HL-60/S4 treated with phorbol 12-myristate 13-acetate at 8.2 ng/mL for 4 days and 3 days (cell line): ENCODE measurements at regions not wholly inside any gene's neighbourhood (a gene's known extent, or its start where the extent isn't known, plus 50 kb on each side); places are given as distances from the start of the nearest gene placed in this dataset.

Experiments used
- in situ Hi-C: fragments of 300-500 bp; cut with MboI; formaldehyde crosslinking; loops from 2 replicates; pipeline ENCODE4 v1.15.0; 2022; ENCODE audit warnings: low sequenced_read_pairs

DNA sequence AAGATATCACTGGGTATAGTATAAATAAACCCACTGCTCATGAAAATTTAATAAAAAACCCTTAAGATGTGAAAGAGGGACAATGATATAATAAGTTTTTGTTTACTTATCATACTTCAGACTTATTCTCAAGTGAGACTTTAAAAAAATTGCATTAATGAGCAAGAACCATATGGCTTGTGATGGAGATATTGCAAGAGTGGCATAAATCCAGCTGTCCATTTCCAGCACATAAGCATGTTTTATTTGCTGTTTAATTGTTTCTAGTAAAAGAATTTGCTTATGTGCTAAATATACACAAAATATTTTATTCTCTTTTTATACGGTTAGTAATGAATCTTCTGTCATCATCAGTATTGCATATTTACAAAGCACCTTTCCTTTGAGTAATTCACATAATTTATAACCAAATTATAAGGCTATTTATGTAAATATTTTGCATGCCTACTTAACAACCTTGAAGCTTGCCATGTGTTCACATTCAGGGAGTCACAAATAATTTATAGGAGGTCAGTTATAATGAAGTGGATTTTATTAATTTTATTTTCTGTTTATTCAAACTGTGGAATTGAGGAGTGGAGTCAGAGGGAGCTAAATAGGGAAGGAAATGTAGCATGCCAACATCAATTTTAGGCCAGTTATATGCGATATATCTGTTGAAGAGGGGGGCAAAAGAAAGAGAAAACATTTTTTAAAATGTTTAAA lies 318.5 kb upstream of the CWC22 start:
- in situ Hi-C loops: no loop called here

DNA sequence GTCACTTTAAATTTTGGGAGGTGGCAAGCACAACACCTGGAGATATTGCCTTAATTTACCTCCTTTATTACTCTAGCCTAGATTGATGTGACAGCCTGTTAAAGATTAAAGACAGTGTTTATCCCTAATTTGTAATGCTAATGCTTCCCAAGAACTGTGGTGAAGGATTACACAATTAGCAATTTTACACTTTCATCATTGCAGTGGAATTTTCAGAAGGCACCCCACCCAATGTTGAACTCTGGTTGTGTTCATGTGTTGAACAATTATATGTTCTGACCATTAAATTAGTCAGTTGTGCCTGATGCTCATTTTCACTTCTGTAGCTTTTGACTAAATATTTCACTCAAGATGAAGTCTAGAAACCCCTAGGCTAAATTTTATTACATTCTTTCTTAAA lies 317.1 kb upstream of the CWC22 start:
- in situ Hi-C loops: no loop called here

DNA sequence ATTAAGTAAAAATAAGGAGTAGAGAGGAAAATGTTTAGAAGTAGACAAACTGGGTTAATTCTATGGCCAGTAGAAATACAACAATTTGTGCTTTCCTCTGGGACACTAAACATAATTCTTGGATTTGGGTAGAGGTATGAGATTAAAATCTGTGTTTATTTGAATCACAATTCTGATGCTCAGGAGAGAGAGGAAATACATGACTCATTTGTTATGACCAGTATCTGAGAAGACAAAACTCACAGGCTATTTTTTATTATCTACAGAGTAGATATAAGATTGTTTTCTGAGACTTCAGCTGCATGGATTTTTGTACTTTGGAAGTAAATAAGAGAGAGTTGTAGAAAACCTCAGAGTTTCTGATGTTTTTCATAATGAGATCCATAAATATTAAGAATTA lies 315.7 kb upstream of the CWC22 start:
- in situ Hi-C loops: no loop called here

- in situ Hi-C loops: no loop called here
Measured at GRCh38 chr2:180319586-180320405, 312.7 kb upstream of the CWC22 start.

- in situ Hi-C loops: no loop called here
Measured at GRCh38 chr2:180314086-180314485, 307.0 kb upstream of the CWC22 start.

DNA sequence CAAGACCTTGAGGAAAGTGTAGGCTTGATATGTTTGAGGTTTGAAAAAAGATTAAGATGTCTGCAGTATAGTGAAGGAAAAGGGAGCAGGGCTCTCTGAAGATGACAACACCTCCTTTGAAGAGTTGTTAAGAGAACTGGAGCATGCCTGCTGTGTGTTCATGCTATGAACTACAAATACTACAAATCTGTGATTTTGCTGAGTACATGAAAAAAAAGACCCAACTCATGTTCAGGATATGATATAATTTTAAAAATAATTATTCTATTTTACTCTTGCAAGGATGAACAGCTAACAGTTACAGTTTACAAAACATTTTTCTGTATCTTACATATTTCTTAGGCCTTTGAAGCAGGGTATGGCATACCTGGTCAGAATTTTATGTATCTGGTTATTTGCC lies 305.4 kb upstream of the CWC22 start:
- in situ Hi-C loops: no loop called here

GRCh38 chr2:180307096-180307495 lies 300.0 kb upstream of the CWC22 start:
- in situ Hi-C loops: no loop called here

DNA sequence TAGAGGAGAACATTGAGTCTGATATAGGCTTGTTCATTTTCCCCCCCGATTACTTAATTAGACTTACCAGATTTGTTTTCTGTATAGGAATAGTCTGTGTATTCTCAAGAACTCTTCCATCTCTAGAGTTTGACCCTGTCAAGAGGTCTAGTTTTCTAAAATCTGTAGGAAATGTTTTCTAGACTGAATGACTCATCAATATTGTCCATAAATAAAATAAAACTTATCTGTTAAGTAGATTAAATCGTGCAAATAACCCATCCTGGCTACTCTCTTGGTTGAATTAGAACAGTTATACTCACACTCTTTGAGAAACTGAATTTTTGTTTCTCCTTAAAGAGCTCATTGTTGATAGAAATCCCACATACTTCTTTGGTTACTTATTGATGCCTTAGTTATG lies 299.2 kb upstream of the CWC22 start:
- in situ Hi-C loops: no loop called here

DNA sequence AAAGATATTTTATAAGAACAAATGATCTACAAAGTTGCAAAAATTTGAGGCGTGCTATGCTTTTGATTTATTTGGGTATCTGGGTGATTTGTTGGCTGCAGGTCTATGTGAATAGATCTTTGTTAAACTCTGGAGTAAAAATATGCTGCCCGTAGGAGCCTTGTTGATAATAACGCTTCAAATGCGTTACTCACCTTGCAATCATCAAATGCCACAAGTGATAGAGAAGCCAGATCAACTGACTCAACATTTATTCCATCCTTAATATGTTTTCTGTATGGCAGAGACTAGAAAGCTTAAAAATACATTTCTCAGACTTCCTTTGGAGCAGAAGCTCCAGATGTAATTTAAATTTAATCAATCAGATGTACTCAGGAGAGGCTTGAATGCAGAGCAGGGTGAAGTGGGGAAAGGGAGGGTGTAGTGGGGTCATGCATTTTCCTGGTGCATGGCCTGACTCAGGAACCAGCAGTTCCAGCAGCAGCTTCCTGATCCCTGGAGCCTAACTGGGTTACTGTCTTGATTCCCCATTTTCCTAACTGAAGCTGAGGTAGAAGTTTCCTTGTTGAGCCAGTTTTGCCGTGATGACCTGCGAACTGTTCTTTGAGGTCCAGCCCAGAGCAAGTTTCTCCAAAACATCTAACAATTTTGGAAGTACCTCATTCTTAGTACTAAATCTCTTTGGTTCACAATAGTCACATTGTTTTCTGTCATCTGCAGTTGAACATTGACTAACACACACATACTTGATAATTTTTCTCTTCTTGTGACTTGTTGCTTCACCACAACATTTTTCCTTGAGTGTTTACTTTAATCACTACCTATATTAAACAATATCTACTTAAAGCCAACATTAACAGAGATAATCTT lies 284.7 kb upstream of the CWC22 start:
- in situ Hi-C loops: no loop called here

- in situ Hi-C loops: no loop called here
Measured at GRCh38 chr2:180291060-180291459, 284.0 kb upstream of the CWC22 start.

- in situ Hi-C loops: no loop called here
Measured at GRCh38 chr2:180289627-180290026, 282.5 kb upstream of the CWC22 start.

GRCh38 chr2:180279581-180279980 lies 272.5 kb upstream of the CWC22 start:
- in situ Hi-C loops: no loop called here

DNA sequence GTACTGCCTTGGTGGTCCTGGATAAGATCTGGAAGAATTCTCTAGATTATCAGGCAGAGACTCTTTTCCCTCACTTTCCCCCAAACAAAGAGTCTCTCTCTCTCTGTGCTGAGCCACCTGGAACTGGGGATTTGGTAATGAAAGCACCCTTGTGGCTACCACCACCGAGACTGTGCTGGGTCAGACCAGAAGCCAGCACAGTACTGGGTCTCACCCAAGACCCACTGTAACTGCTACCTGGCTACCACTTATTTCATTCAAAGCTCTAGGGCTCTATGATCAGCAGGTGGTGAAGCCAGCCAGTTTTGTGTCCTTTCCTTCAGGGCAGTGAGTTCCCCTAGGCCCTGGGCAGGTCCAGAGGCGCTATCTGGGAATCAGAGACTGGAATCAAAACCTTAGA lies 269.6 kb upstream of the CWC22 start:
- in situ Hi-C loops: no loop called here

- in situ Hi-C loops: no loop called here
Measured at GRCh38 chr2:180268006-180268405, 260.9 kb upstream of the CWC22 start.

DNA sequence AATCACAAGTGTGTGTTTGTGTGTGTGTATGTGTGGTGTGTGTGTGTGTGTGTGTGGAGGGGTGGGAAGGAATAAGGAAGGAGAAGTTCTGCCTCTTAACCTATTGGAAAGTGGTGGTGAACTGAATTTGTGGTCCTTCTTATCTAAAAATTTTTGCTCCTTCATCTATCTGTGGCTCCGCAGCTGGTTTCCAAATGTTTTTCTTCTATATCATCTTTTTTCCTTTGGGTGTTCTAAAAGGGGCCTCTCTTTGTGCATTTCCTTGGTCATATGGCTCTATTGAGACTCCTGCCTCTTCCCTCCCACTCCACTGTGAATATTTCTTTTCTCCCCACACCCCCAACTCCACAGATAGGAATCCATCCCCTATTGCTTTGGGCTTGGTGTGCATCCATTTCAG lies 254.9 kb upstream of the CWC22 start:
- in situ Hi-C loops: no loop called here

GRCh38 chr2:180258579-180258978 lies 251.5 kb upstream of the CWC22 start:
- in situ Hi-C loops: no loop called here

- in situ Hi-C loops: no loop called here
Measured at GRCh38 chr2:180258041-180258537, 251.0 kb upstream of the CWC22 start.

- in situ Hi-C loops: no loop called here
Measured at GRCh38 chr2:180257247-180257646, 250.2 kb upstream of the CWC22 start.

GRCh38 chr2:180255981-180256380 lies 248.9 kb upstream of the CWC22 start:
- in situ Hi-C loops: no loop called here

DNA sequence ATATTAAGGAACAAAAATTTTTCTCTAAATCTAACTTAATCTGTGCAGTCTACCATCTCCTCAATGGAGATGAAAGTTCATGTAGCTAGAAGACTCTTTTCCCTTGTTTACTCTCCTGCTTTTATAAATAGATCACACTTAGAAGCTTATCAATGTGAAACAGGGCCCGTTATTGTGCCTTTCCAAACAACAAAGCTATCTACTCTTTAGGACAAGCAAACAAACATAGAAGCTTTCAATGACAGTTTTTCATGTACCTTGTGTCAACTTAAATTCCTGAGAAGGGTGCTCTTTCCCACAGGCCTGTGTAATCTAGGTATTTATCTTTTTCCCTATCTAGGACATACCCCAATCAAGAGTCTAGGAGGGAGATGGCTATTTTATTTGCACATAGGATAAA lies 247.8 kb upstream of the CWC22 start:
- in situ Hi-C loops: no loop called here

DNA sequence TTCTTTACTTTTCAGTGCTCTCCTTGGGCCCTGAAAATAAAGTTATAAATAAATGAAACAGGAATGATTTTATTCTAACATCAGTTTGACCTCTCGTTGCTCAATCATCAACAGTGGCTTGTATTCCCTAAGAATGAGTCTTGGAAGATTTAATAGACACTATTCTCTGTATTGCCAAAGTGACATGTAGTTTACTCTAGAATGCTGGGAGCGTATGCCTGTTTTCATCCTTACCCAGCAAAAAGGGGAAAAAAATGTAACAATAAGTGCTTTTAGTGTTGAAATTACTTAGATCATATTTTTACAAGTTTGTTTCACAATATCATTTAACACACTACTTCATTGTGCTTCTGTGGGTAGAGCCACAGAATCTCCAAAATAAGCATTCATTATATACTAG lies 240.6 kb upstream of the CWC22 start:
- in situ Hi-C loops: no loop called here
